ENCODE measurements at regions not wholly inside any gene's neighbourhood (a gene's known extent, or its start where the extent isn't known, plus 50 kb on each side); places are given as distances from the start of the nearest gene placed in this dataset.

DNA sequence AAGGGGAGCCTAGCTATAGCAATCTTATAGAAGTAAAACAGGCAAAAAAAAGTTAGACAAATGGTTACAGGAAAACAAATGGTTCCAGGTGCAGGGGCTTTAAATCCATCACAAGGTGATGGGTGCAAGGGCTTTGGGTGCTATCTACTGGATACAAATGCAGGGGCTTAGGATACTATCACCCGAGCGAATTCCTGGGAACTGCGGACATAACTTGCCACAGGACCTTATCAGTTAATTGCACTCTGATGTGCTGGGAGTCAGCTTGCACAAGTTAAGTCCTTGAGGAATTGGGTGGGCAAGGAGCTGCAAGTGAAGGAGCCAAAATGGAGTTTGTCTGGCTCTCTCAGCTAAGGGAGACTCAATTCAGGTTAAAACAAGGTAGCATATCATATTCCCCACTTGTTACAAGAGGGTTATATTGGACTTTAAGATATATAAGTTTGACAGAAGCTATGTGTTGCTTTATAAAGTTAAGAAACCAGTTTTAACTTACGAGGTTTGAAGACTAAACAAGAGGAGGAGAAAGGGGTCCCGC is 115.0 kb upstream of the PZP start:
- TF ChIP-seq, protein P1, sequence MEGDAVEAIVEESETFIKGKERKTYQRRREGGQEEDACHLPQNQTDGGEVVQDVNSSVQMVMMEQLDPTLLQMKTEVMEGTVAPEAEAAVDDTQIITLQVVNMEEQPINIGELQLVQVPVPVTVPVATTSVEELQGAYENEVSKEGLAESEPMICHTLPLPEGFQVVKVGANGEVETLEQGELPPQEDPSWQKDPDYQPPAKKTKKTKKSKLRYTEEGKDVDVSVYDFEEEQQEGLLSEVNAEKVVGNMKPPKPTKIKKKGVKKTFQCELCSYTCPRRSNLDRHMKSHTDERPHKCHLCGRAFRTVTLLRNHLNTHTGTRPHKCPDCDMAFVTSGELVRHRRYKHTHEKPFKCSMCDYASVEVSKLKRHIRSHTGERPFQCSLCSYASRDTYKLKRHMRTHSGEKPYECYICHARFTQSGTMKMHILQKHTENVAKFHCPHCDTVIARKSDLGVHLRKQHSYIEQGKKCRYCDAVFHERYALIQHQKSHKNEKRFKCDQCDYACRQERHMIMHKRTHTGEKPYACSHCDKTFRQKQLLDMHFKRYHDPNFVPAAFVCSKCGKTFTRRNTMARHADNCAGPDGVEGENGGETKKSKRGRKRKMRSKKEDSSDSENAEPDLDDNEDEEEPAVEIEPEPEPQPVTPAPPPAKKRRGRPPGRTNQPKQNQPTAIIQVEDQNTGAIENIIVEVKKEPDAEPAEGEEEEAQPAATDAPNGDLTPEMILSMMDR (IDR thresholded peaks at IDR 0.05) = no peak
- no peak for TF ChIP-seq POLR2A (IDR thresholded peaks at IDR 0.05)
